GM06990 (cell line): ENCODE measurements at regions not wholly inside any gene's neighbourhood (a gene's known extent, or its start where the extent isn't known, plus 50 kb on each side); places are given as distances from the start of the nearest gene placed in this dataset.

ENCODE experiments used
- DNase-seq: peaks from one replicate; pipeline ENCODE4 v3.0.0-alpha.2; 2011; ENCODE audit not compliant: insufficient read length; ENCODE audit errors: extremely low read depth
- H3K27me3 ChIP-seq: replicated peaks from 2 replicates; pipeline ENCODE4 v1.6.0; 2011; ENCODE audit warnings: low read length; ENCODE audit not compliant: control insufficient read depth, insufficient read depth
- H3K36me3 ChIP-seq: 2 replicates; pipeline ENCODE4 v1.5.1; 2011; ENCODE audit warnings: low read length; ENCODE audit not compliant: control insufficient read depth, insufficient read depth
- H3K4me3 ChIP-seq: replicated peaks from 2 replicates; pipeline ENCODE4 v1.5.1; 2011; ENCODE audit warnings: low read depth, mild to moderate bottlenecking, control low read depth, low read length
- CTCF ChIP-seq: IDR thresholded peaks from 2 replicates; pipeline ENCODE4 v1.5.1; 2011; ENCODE audit warnings: low read length, control low read depth, mild to moderate bottlenecking, inconsistent platforms; ENCODE audit not compliant: insufficient read depth, poor library complexity, severe bottlenecking

GRCh38 chr6:74066168-74066871 lies 370.3 kb downstream of the CD109 start:
- Histone ChIP-seq H3K27me3 (no peaks in the 10 kb centered on the region; the same call in 1 of the 2 replicates), H3K36me3 (no peaks in the 10 kb centered on the region), H3K4me3 (no peak overlapping the region)
- no peak for DNase-seq
- no peak for TF ChIP-seq CTCF

- DNase-seq: no peak
- no peaks in the 10 kb centered on the region; the same call in 1 of the 2 replicates for H3K27me3 ChIP-seq
- H3K4me3 ChIP-seq: no peak overlapping the region
- TF ChIP-seq CTCF: no peak
- H3K36me3 ChIP-seq: no peaks in the 10 kb centered on the region
Observed at GRCh38 chr6:74065705-74066104, 369.7 kb downstream of the CD109 start.

- Histone ChIP-seq H3K27me3 (no peaks in the 10 kb centered on the region; the same call in 1 of the 2 replicates), H3K4me3 (no peak overlapping the region), H3K36me3 (no peaks in the 10 kb centered on the region)
- DNase-seq: no peak
- TF ChIP-seq CTCF: no peak
Observed at GRCh38 chr6:74063391-74063790, 367.4 kb downstream of the CD109 start.

- DNase-seq: no peak
- TF ChIP-seq CTCF: no peak
- Histone ChIP-seq H3K27me3 (no peaks in the 10 kb centered on the region; the same call in 1 of the 2 replicates), H3K4me3 (no peak overlapping the region), H3K36me3 (no peaks in the 10 kb centered on the region)
Observed at GRCh38 chr6:74061201-74061600, 365.2 kb downstream of the CD109 start.

GRCh38 chr6:74060354-74060753 lies 364.4 kb downstream of the CD109 start:
- no peak for TF ChIP-seq CTCF
- H3K27me3 ChIP-seq: no peaks in the 10 kb centered on the region
- H3K4me3 ChIP-seq: no peak overlapping the region
- no peak for DNase-seq
- H3K36me3 ChIP-seq: no peaks in the 10 kb centered on the region
